GM19099 (cell line): ENCODE measurements at regions not wholly inside any gene's neighbourhood (a gene's known extent, or its start where the extent isn't known, plus 50 kb on each side); places are given as distances from the start of the nearest gene placed in this dataset.

Source experiments
- POLR2A ChIP-seq: IDR thresholded peaks from 3 replicates; pipeline ENCODE4 v1.6.1; 2011; ENCODE audit warnings: low read depth; ENCODE audit not compliant: insufficient read length; ENCODE audit errors: extremely low read depth

DNA sequence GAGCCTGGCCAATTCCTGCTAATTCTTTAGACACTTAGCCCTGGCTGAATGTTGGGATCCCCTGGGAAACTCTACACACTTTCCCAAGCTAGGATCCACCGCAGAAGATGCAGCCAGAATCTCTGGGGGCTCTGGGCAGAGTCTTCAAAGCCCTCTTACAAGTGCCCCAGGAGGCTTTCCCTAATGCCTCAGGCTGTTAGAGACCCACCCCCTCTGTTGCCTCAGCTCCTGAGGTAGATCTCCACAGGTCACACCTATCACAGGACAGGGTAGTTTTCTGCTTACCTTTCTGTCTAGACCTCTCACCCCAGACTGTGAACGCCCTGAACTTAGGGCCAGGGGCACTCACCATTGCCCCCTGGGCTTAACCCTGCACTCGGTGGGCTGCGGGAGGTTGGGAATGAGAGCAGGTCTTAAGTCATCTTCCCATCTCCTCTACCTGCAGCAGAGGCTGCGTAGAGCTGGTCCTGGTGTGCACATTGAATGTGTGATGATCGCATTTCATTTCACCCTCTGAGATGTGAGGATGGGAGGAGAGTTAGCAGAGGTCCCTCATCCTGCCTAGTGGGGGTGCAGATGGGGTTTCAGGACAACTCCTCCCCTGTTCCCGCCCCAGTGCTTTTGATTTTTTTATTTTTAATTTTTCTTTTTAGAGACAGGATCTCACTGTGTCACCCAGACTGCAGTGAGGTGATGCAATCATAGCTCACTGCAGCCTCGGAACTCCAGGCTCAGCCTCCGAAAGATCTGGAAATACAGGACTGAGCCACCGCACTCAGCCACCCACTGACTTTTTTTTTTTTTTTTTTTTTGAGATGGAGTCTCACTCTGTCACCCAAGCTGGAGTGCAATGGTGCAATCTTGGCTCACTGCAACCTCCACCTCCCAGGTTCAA lies 89.0 kb upstream of the LHX1 start:
- TF ChIP-seq POLR2A, result no peak

DNA sequence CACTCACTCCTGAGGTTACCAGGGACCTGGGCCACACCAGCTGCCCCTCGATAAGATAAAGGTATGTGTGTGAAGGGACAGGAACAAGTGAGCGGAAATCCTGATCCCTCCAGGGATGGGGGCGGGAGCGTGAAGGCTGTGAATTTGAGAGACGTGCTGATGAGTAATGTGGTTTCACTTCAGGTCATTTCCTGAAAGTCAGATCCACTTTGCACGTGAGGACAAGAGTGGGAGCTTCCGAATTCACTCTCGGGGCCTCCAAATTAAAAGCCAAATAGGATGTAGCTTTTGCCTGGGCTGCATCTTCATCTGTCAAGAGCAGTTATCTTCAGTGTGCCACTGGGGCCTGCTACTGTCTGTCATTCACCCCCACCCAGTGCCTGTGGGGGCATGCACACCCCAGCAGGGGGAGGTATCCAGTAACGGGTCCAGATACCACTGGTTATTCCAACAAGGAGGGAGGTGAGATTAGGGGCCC lies 87.4 kb upstream of the LHX1 start:
- no peak for TF ChIP-seq POLR2A

- TF ChIP-seq POLR2A, result no peak
Observed at GRCh38 chr17:36850790-36851189, 86.5 kb upstream of the LHX1 start.

DNA sequence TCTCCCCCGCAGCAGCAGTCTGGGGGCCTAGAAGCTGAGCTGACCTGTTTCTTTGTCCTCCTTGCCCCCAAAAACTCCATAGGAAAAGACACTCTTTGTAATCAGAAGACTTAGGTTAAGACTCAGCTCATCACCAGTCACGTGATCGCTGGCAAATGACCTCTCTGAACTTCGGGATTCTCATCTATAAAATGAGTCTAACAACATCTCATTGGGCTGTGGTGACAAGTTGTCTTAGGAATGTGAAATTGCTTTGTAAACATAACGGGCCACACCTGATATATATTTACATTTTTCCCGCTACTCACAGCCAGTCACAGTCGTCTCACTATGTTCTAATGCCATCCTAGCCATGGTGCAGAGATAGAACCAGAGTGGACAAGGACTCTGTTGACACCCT lies 86.0 kb upstream of the LHX1 start:
- TF ChIP-seq POLR2A, result no peak

- no peak for TF ChIP-seq POLR2A
Observed at GRCh38 chr17:36854982-36855381, 82.3 kb upstream of the LHX1 start.

GRCh38 chr17:36855459-36855858 lies 81.8 kb upstream of the LHX1 start:
- TF ChIP-seq POLR2A, result no peak

DNA sequence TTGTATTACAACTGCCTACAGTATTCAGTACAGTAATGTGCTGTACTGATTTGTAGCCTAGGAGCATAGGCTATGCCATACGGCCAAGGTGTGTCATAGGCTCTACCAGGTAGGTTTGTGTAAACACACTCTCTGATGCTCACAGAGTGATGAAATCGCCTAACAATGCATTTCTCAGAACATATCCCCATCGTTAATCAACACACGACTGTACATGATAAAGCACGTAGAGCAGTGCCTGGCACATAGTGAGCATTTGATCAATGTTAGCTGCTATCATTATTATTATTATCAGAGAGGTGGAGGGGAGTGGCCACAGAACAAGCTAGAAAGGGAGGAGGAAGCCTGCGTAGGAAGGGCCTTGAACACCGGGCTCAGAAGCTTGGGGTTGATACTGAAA lies 81.1 kb upstream of the LHX1 start:
- no peak for TF ChIP-seq POLR2A

DNA sequence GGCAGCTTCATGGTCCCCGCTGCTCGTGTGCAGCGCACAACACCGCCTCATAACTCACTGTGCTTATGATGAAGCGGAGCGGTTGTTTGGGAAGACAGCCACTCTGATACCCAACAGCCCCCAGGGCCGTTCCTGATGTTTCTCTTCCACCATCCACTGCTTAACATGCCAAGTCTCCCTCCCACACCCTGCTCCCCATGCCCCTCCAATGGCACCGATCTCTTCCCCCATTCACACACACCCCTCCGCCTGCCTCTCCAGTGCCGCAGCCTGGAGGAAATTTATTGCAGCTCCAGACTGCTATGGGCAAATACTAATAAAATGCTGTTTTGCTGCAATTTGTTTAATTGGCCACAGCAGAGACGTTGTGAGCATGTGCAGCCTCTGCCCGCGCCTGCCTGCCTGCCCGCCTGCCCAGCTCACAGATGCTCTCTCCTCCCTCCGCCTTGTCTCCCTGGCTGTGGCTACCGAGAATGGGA lies 80.3 kb upstream of the LHX1 start:
- no peak for TF ChIP-seq POLR2A

- no peak for TF ChIP-seq POLR2A
Observed at GRCh38 chr17:36857698-36858097, 79.6 kb upstream of the LHX1 start.

DNA sequence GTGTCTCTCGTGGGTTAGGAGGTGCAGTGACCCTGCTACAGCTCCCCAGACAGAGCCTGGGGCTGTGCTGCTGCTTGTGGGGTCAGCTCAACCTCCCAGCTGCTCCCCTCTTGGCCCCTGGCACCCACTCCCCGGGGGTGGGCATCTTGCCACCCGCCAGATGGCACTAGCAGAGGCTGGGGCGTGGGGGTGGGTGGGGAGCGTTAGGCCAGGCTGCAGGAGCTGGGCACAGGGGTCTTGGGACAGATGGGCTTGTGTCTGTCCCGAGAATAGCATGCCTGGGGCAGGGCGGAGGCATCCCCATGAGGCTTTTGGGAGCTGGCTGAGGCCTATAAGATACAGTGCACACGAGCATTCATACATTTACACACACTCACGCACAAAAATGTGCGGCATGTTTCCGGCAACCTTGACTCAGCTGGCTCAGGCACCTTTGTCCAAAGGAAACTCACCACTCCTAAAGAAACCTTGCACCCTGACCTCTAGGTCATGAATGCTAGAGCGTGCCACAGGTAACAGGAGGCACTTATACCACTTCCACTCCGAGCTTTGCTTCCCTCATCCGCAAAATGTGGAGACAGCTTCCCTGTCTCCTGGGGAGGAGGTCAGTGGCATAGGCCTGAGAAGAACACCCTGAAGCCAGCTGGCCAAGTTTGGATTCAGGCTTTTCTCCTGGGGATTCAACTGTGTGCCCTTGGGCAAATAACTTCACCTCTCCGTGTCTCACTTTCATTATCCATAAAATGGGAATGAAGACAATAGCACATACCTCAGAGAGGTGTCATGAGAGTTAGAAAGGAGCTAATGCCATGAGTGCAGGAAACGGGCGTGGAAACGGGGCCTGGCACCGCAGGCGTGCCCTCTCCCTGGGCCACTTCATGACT lies 78.9 kb upstream of the LHX1 start:
- TF ChIP-seq POLR2A, result no peak

GRCh38 chr17:36859003-36859300 lies 78.3 kb upstream of the LHX1 start:
- TF ChIP-seq POLR2A, result no peak

DNA sequence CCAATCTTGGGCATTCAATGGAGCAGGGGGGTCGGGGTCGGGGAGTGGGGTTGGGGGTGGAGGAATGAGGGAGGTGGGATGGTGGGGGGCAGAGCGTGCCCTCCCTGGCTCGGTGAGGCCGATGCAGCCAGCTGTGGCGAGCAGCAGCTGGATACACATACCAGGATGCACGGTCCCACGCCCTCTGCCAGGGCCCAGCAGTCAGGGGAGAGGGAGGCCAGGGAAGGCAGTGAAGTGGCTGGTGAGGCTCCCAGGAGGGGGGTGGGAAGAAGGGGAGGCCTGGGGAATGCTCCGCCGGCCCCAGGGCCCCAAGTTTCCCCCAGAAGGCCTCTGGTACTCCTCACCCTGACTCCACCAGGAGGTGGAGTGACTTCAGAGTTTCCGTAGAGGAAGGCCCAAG lies 77.6 kb upstream of the LHX1 start:
- TF ChIP-seq POLR2A, result no peak

DNA sequence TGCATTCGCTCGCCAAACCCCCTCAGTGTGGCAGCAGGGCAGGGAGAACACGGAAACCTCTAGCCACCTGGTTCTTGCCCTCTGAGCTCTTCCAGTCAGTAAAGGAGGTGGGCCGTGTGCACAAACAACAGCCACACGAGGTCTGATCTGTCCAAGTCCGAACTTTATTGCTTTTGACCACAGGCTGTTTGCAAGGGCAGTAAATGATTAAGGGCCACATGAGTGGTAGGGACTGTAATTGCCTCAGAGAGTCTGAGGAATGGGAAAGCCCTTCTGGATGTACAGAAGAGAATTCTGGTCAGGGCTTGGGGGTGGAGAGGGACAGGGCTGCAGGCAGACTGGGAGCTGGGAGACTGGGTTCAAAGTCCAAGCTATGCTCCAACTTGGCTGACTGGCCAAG lies 75.7 kb upstream of the LHX1 start:
- no peak for TF ChIP-seq POLR2A

DNA sequence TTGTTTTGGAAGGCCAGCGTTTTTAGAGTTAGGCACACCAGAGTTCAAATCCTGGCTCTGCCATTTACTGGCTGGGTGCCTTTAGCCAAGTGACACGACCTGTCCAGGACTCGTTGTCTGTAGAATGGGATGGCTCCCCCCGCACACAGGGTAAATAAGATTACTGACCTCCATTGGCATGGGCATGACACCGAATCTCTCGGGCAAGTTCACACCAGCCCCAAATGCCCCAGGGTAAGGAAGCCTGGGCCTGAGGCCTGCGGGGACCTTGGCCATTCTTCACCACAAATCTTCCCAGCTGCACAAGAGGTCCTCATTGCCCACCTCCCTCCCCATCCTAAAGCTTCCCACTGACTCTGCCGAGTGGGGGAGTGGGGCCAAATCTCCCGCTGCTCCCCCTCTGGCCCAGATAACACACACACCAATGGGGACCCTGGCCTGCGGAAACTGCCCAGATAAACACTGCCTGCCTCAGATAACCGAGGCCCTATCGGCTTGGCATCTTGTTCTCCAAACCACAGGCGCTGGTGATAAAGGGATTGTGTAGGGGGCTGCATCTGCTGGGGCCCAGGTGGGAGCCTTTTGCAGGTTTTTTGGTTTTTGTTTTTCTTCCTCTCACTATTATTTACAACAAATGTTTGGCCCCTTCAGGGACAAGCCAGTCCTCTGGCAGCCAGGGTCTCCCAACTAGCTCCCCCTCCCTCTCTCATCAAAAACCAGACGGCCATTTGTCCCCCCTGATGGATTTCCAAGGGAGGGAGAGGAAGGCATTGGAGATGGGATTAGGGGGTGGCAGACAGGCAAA lies 75.0 kb upstream of the LHX1 start:
- TF ChIP-seq POLR2A, result no peak

- TF ChIP-seq POLR2A, result no peak
Observed at GRCh38 chr17:36863131-36863530, 74.1 kb upstream of the LHX1 start.

DNA sequence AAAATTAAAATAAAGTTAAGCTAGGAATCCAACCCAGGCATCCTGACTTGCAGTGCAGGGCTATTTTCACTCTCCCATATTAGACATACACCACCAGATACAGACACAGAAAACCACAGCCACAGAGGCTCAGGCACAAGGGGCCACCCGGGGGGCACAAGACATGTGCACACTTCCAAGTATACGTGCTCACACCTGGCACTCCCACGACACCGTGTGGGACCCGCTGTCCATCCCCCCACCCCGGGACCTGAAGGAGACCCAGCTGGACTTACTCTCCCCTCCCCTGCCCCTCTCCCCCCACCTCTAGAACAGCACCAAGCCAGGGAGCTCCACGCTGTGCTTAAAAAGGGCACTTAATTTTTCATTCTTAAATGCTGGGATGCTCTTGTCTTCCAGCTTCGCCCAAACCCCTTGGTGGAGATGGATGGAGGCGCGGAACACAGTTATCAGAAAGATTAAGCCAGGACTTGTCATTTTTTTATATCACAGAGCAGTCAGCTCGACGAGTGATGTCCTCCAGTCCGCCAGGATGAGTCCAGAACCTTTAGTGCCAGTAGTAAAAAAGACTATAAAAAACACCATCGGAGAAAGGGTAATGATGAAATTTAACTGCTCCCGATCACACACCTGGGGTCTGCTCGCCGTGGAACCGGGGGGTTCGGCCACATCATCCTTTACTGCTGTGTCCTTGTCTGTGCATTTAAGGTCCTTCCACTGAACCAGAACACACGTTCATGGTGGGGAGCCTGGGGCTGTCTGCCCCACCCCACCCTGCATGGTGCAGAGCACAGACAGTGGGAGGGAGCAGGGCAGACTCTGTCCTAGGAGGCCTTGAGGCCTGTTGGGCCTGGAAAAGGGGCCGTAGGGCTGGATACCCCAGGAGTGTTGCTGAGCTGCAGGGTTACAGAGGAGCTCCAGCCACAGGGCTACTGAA lies 73.3 kb upstream of the LHX1 start:
- TF ChIP-seq POLR2A, result no peak
